Stimulated activated CD4-positive, alpha-beta T cell treated with anti-CD3 and anti-CD28 coated beads, Interleukin-4, amount 100 ng/mL, for 4 hours (primary cell): ENCODE measurements at regions not wholly inside any gene's neighbourhood (a gene's known extent, or its start where the extent isn't known, plus 50 kb on each side); places are given as distances from the start of the nearest gene placed in this dataset.

Source experiments
- DNase-seq, 2 experiments: peaks; one replicate each; pipeline ENCODE4 v3.0.0-alpha.2; 2020

DNA sequence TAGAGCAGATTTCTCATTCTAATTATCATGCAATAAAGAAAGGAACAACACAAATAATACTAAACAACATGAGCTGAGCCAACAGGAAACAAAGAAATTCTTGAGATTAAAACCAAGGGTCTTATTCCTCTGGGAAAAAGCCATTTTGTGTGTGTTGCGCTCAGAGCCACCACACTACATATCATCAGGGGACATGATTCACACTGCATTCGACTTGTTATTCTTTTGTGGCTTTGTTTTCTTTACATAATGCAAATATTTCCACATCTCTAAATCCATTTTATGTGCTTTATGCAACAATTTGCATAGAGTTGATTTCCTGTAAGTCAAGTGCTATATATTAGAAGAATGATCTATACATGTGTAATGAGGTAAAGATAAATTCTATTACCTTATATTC lies 719.6 kb downstream of the TBC1D32 start:
- no peak for DNase-seq

GRCh38 chr6:120608826-120609225 lies 725.5 kb downstream of the TBC1D32 start:
- no peak for DNase-seq

GRCh38 chr6:120606743-120607142 lies 727.5 kb downstream of the TBC1D32 start:
- DNase-seq, result no peak

DNA sequence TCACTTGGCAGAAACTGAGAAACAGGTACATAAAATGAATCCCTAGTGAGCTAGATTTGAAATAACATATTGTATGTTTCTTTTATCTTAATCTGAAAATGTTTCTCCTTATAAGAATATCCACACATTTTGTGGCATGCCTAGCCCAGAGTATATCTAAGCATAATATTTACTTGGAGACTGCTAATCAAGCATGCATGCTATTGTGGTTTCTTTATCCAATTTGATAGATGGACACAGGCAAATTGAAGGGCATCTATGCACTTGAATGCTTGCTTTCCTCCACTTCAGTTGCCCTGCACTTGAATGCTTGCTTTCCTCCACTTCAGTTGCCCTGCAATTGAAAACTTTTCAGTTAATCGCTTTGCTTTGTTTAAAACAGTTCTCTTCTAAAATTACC lies 729.8 kb downstream of the TBC1D32 start:
- no peak for DNase-seq

- no peak for DNase-seq
These were observed 743.7 kb downstream of the TBC1D32 start for GRCh38 chr6:120590611-120591010.

DNA sequence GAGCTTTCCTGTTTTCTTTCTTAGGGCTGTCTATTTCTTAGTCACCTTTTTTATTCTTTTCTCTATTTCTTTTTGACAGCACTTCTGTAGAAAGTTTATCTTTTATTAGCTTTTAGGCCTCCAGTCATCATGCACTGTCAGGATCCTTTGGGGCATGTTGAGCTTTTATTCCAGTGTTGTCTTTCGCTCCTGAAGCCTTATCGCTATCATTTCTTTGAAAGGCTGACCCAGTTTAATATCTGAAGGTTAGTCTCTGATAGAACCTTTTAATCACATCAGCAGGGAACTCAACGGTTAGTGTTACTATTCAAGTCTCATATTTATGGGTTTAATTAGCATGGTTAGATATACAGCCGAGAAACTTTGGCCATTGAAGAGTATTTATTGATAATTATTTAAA lies 745.9 kb downstream of the TBC1D32 start:
- DNase-seq, result no peak

- DNase-seq, result no peak
These were observed 746.9 kb downstream of the TBC1D32 start for GRCh38 chr6:120587381-120587780.

DNA sequence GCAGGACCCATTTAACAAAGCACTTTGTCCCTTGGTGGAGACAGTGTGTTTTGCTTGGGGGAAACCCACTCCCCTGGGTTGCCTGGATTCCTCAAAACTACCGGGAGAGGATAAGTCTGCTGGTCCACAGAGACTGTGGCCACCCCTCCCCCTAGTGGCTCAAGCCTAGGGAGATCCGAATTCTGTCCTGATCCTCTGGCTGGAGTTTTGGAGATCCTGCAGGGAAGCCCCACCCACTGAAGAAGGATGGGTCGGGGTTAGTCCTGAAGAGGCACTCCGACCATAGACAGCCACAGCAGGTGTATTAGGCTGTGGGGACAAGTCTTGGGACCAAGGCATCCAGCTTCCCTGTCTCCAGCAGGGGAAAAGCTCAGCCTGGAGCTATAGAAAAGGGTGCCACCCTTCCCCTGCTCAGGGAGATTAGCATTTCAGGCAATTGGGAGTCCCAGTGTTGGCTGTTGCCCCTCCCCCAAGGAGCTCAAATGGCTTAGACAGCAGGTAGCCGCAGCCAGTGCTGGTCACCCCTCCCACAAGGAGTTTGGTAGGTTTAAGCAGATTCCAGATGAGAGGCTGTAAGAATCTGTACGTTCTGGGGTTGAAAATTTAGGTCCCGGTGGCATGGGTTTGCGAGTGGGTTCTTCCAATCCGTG lies 750.0 kb downstream of the TBC1D32 start:
- DNase-seq, result no peak

GRCh38 chr6:120576061-120576460 lies 758.2 kb downstream of the TBC1D32 start:
- DNase-seq, result no peak

GRCh38 chr6:120569714-120570113 lies 764.6 kb downstream of the TBC1D32 start:
- no peak for DNase-seq

DNA sequence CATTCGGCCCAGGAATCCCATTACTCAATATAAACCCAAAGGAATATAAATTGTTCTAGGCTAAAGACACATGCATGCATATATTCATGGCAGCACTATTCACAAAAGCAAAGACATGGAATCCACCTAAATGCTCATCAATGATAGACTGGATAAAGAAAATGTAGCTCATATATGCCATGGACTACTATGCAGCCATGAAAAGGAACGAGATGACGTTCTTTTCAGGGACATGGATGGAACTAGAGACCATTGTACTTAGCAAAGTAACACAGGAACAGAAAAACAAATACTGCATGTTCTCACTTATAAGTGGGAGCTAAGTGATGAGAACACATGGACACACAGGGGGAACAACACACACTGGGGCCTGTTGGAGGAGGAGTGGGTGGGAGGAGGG lies 769.5 kb downstream of the TBC1D32 start:
- no peak for DNase-seq

DNA sequence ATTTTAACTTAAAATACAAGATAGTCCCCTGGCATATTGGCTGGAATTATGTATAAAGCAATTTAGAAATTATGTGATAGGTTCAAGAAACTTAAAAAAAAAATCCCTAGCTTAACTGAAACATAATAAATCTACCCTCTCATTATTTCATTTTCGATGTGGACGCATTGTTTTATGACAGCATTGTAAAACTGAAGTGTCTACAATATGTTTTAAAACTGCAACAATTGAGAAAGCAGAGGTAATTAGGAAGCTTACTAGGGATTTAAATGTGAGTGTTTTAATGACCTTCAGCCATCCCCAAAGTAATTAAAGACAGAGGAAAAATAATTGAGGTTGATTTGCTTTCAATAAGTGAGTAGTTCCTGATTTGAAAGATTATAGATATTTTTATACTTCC lies 776.0 kb downstream of the TBC1D32 start:
- DNase-seq, result no peak

DNA sequence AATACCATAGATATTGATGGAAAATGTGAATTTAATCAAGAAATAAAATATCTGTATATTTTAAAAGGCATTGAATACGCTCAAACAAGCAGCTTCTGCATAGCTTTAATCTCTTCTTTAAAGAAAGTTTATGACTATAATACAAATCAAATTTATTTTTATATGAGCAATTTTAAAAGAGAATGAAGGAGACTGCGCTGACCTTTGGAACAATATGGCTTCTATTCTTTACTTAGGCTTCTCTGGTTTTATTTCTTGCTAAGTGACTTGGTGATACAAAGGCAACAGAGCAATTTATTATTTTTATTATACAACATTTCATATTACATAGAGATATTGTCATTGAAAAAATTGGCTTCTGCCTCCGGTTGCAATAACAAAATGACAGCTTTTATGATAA lies 776.7 kb downstream of the TBC1D32 start:
- no peak for DNase-seq

GRCh38 chr6:120556491-120556890 lies 777.8 kb downstream of the TBC1D32 start:
- no peak for DNase-seq

DNA sequence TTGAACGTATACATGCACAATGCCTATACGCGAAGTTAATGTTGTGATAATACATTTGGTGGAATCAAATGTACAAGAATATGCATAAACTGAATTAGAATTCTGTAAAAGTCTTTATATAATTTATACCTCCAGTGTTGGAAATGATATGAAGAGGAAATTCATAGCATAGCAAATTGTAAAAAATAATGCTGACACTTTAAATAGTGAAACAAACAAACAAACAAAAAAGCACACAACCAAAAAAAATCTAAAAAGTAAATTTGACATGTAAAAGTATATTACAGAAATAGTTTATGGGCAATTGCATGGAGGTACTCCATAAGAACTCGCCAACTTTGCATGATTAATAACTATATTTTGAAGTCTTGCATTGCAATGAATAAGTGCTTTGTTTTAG lies 780.9 kb downstream of the TBC1D32 start:
- DNase-seq, result no peak

GRCh38 chr6:120545353-120545752 lies 788.9 kb downstream of the TBC1D32 start:
- DNase-seq, result no peak

GRCh38 chr6:120534954-120535353 lies 799.3 kb downstream of the TBC1D32 start:
- DNase-seq, result no peak

DNA sequence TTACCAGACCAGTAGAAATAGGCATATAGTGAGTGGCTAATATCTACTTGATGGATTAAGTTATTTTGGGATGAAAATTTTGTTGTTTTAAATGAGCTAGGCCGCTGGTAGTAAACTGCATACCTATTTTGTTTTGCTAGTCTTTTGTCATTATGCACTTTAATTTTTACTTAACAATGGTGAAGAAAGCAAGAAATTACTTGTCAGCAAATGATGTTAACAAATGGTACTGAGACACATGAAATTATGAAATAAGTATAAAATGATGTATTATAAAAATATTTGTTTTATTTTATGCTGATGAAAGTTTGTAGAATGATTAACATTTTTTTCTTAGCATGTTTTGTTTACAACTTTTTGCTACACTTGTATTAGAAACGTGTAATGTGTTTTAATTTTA lies 807.7 kb downstream of the TBC1D32 start:
- no peak for DNase-seq

GRCh38 chr6:120514544-120514943 lies 819.7 kb downstream of the TBC1D32 start:
- DNase-seq, result no peak

- no peak for DNase-seq
These were observed 822.6 kb downstream of the TBC1D32 start for GRCh38 chr6:120511712-120512111.

DNA sequence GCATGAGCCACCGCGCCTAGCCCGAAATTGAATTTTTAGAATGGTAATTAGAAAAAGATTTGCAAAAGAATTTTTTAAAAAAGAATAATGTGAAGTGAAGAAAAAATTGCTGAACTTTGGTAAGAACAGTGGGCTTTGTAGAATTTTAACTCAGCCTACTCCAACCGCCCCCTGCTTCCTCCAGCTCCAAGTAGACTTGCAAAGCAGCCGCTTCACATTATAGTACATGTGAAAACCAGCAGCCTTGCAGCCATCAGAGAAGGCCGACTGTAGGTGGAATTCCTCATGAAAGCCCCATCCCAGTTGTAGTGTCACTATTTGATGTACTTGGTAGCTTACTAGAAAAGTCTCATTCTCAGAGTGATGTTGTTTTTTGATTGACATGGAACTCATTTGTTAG lies 835.6 kb downstream of the TBC1D32 start:
- no peak for DNase-seq

- DNase-seq, result no peak
These were observed 837.6 kb downstream of the TBC1D32 start for GRCh38 chr6:120496661-120497060.

GRCh38 chr6:120493505-120493904 lies 840.8 kb downstream of the TBC1D32 start:
- no peak for DNase-seq

DNA sequence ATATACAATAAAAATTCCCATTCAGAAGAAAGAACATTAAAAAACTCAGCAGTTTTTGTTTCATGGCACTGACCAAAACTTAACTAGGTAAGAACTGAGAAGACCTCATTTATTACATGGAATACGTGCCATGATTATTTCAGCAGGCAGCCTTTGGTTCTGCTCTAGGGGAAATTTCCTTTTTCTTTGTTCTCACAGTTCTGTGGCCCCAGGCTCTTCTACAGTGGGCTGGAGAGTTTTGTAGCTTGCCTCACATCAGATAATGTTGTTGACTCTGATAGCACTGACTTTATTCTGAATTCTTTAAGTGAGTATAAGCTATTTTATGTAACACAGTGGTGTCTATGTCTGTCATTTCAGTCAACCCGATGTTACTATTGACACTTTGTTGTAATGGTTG lies 844.3 kb downstream of the TBC1D32 start:
- DNase-seq, result no peak

GRCh38 chr6:120484146-120484545 lies 850.1 kb downstream of the TBC1D32 start:
- DNase-seq, result no peak

DNA sequence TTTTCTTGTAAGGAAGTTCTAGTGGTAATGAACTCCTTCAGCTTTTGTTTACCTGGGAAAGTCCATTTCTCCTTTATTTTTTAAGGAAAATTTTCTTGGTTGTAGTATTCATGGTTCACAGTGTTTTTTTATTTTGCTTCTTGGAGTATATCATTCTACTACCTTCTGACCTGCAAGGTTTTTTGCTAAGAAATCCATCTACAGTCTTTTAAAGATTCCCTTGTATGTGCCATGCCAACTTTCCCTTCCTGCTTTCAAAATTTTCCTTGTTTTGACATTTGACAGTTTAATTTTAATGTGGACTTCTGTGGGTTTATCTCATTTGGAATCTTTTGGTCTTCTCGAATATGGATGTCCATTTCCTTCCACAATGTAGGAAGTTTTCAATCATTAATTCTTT lies 855.6 kb downstream of the TBC1D32 start:
- no peak for DNase-seq
